ENCODE measurements at regions not wholly inside any gene's neighbourhood (a gene's known extent, or its start where the extent isn't known, plus 50 kb on each side); places are given as distances from the start of the nearest gene placed in this dataset.

GRCh38 chr1:90346349-90346748 is 351.4 kb downstream of the ZNF326 start:
- TF ChIP-seq, protein P1, sequence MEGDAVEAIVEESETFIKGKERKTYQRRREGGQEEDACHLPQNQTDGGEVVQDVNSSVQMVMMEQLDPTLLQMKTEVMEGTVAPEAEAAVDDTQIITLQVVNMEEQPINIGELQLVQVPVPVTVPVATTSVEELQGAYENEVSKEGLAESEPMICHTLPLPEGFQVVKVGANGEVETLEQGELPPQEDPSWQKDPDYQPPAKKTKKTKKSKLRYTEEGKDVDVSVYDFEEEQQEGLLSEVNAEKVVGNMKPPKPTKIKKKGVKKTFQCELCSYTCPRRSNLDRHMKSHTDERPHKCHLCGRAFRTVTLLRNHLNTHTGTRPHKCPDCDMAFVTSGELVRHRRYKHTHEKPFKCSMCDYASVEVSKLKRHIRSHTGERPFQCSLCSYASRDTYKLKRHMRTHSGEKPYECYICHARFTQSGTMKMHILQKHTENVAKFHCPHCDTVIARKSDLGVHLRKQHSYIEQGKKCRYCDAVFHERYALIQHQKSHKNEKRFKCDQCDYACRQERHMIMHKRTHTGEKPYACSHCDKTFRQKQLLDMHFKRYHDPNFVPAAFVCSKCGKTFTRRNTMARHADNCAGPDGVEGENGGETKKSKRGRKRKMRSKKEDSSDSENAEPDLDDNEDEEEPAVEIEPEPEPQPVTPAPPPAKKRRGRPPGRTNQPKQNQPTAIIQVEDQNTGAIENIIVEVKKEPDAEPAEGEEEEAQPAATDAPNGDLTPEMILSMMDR (IDR thresholded peaks at IDR 0.05), result no peak
- TF ChIP-seq, protein P2, sequence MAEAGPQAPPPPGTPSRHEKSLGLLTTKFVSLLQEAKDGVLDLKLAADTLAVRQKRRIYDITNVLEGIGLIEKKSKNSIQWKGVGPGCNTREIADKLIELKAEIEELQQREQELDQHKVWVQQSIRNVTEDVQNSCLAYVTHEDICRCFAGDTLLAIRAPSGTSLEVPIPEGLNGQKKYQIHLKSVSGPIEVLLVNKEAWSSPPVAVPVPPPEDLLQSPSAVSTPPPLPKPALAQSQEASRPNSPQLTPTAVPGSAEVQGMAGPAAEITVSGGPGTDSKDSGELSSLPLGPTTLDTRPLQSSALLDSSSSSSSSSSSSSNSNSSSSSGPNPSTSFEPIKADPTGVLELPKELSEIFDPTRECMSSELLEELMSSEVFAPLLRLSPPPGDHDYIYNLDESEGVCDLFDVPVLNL (CRISPR knock-in tag; IDR thresholded peaks at IDR 0.05; ENCODE audit: borderline replicate concordance, low read depth), result no peak
- TF ChIP-seq ATF1 (CRISPR knock-in tag; IDR thresholded peaks at IDR 0.05) (no peak), NR3C1 (CRISPR knock-in tag; conservative IDR thresholded peaks at IDR 0.05; ENCODE audit: low read depth) (no peak), TP53 (CRISPR knock-in tag; IDR thresholded peaks at IDR 0.05) (no peak)

Data from WTC11 (cell line).